ENCODE measurements at regions not wholly inside any gene's neighbourhood (a gene's known extent, or its start where the extent isn't known, plus 50 kb on each side); places are given as distances from the start of the nearest gene placed in this dataset.

- TF ChIP-seq CTCF (IDR thresholded peaks at IDR 0.05) (no peak), POLR2A (IDR thresholded peaks at IDR 0.05) (no peak)
These were observed 54.7 kb upstream of the GREM2 start for GRCh38 chr1:240666568-240667198.

Measured in heart left ventricle (tissue), 13 donors.